HCT116 (cell line): ENCODE measurements at regions not wholly inside any gene's neighbourhood (a gene's known extent, or its start where the extent isn't known, plus 50 kb on each side); places are given as distances from the start of the nearest gene placed in this dataset.

Experiments used
- CTCF ChIP-seq, 3 experiments: fragments of 200-600 bp in 1 of 3; sonication (generic) in 1 of 3; IDR thresholded peaks in 2 of 3; conservative IDR thresholded peaks in 1 of 3; 2 replicates each; pipeline ENCODE4 v1.5.1; 2012 to 2017; ENCODE audit warnings: low read depth in 2 of 3, low read length in 2 of 3, antibody characterized with exemption in 1 of 3, borderline replicate concordance in 1 of 3, control low read depth in 1 of 3, mild to moderate bottlenecking in 1 of 3, mixed read lengths in 1 of 3, mixed run types in 1 of 3, moderate library complexity in 1 of 3; ENCODE audit not compliant: insufficient read depth in 1 of 3
- EZH2phosphoT487 ChIP-seq: fragments of 200-600 bp; IDR thresholded peaks from 2 replicates; pipeline ENCODE4 v1.6.1; 2018; ENCODE audit warnings: antibody characterized with exemption, borderline replicate concordance
- POLR2A ChIP-seq: IDR thresholded peaks from 2 replicates; pipeline ENCODE4 v1.7.0; 2011; ENCODE audit warnings: borderline replicate concordance; ENCODE audit not compliant: insufficient read depth, insufficient read length; ENCODE audit errors: extremely low read depth
- SIN3A ChIP-seq: IDR thresholded peaks from 2 replicates; pipeline ENCODE4 v1.6.1; 2012; ENCODE audit warnings: low read depth
- TCF7L2 ChIP-seq: IDR thresholded peaks from 2 replicates; pipeline ENCODE4 v1.7.0; 2011; ENCODE audit warnings: borderline replicate concordance, inconsistent platforms; ENCODE audit not compliant: insufficient read depth, insufficient read length; ENCODE audit errors: extremely low read depth
- YY1 ChIP-seq: IDR thresholded peaks from 2 replicates; pipeline ENCODE4 v1.6.1; 2011; ENCODE audit warnings: low read length, low read depth, moderate library complexity, mild to moderate bottlenecking; ENCODE audit not compliant: insufficient replicate concordance; ENCODE audit errors: extremely low read depth

GRCh38 chr12:23028158-23028802 is 403.3 kb downstream of the ETNK1 start:
- TF ChIP-seq YY1 (no peak), CTCF (IDR thresholded peaks at IDR 0.05 in 2 of 3, conservative IDR thresholded peaks at IDR 0.05 in 1 of 3; ENCODE audit: borderline replicate concordance in 1 of 3, insufficient read depth in 1 of 3, low read depth in 2 of 3, low read length in 2 of 3) (no peak), TCF7L2 (no peak), EZH2phosphoT487 (no peak), POLR2A (no peak), SIN3A (no peak)
